ENCODE measurements at regions not wholly inside any gene's neighbourhood (a gene's known extent, or its start where the extent isn't known, plus 50 kb on each side); places are given as distances from the start of the nearest gene placed in this dataset.
"Not testable (repeated sequence)": the region's sequence is repeated elsewhere in the genome, so short reads cannot be mapped to it uniquely, and the experiment has no call there.

DNA sequence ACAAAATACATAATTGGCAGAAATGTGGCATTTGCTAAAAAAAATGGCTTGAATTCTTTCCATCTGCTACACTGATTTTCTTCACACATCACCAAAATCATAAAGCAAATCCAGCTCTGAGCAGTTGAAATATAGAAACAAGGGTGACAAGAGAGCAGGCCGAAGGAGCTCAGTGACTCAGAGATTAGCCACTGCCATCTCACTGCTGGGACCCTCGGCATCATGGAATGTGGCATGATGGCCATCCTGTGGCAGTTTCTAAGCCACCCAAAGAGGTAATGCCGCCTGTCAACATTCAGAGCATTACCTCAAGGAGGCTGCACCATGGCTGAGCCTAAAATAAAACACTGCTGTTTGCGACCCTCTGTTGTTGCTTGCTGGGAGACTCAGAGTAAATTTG, 80.5 kb upstream of the OSBPL11 start:
- Histone ChIP-seq H3K9ac (ENCODE audit: low read depth in 1 of 2, low read length in 2 of 2) (no peak overlapping the region), H3K9me3 (ENCODE audit: control insufficient read depth in 2 of 2, low read length in 2 of 2) (no peaks in the 10 kb centered on the region), H3K4me3 (ENCODE audit: low read length in 2 of 2) (no peak overlapping the region), H3K27ac (ENCODE audit: low read depth in 2 of 2, low read length in 2 of 2) (no peak overlapping the region), H3K27me3 (ENCODE audit: control insufficient read depth in 2 of 2, insufficient read depth in 2 of 2, low read length in 2 of 2) (no peaks in the 10 kb centered on the region), H3K36me3 (ENCODE audit: control insufficient read depth in 2 of 2, insufficient read depth in 2 of 2, low read length in 2 of 2) (no peaks in the 10 kb centered on the region), H3K4me1 (ENCODE audit: control insufficient read depth in 2 of 2, insufficient read depth in 2 of 2, low read length in 2 of 2) (no peaks in the 10 kb centered on the region)

- H3K27me3 ChIP-seq (ENCODE audit: control insufficient read depth in 2 of 2, insufficient read depth in 2 of 2, low read length in 2 of 2) = no peaks in the 10 kb centered on the region
- H3K9me3 ChIP-seq (ENCODE audit: control insufficient read depth in 2 of 2, low read length in 2 of 2) = no peaks in the 10 kb centered on the region
- H3K9ac ChIP-seq (ENCODE audit: low read depth in 1 of 2, low read length in 2 of 2) = no peak overlapping the region
Measured at GRCh38 chr3:125679258-125679657, 84.0 kb upstream of the OSBPL11 start.

DNA sequence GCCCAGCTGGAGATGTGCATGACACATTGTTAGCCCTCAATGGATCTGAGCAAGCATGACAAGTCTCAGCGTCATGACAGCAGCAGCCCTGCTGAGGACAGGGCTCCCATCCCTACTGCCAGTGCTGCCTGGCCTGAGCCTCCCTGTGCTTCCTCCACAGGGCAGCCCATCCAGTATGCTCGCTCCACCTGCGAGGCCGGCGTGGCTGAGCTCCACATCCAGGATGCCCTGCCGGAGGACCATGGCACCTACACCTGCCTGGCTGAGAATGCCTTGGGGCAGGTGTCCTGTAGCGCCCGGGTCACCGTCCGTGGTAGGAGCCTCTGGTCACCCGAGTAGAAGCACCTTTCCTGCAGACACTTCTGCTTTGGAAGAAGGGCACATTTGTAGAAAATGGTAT, 85.8 kb upstream of the OSBPL11 start:
- Histone ChIP-seq H3K4me3 (ENCODE audit: low read length in 2 of 2) (no peak overlapping the region), H3K9ac (ENCODE audit: low read depth in 1 of 2, low read length in 2 of 2) (no peak overlapping the region), H3K36me3 (ENCODE audit: control insufficient read depth in 2 of 2, insufficient read depth in 2 of 2, low read length in 2 of 2) (no peaks in the 10 kb centered on the region), H3K9me3 (ENCODE audit: control insufficient read depth in 2 of 2, low read length in 2 of 2) (no peaks in the 10 kb centered on the region), H3K4me1 (ENCODE audit: control insufficient read depth in 2 of 2, insufficient read depth in 2 of 2, low read length in 2 of 2) (no peaks in the 10 kb centered on the region), H3K27me3 (ENCODE audit: control insufficient read depth in 2 of 2, insufficient read depth in 2 of 2, low read length in 2 of 2) (no peaks in the 10 kb centered on the region), H3K27ac (ENCODE audit: low read depth in 2 of 2, low read length in 2 of 2) (no peak overlapping the region)

More at GRCh38 chr3:125679258-125679657, 84.0 kb upstream of the OSBPL11 start:
- Histone ChIP-seq H3K27ac (ENCODE audit: low read depth in 2 of 2, low read length in 2 of 2) (no peak overlapping the region), H3K4me1 (ENCODE audit: control insufficient read depth in 2 of 2, insufficient read depth in 2 of 2, low read length in 2 of 2) (no peaks in the 10 kb centered on the region), H3K36me3 (ENCODE audit: control insufficient read depth in 2 of 2, insufficient read depth in 2 of 2, low read length in 2 of 2) (no peaks in the 10 kb centered on the region), H3K4me3 (ENCODE audit: low read length in 2 of 2) (no peak overlapping the region)

DNA sequence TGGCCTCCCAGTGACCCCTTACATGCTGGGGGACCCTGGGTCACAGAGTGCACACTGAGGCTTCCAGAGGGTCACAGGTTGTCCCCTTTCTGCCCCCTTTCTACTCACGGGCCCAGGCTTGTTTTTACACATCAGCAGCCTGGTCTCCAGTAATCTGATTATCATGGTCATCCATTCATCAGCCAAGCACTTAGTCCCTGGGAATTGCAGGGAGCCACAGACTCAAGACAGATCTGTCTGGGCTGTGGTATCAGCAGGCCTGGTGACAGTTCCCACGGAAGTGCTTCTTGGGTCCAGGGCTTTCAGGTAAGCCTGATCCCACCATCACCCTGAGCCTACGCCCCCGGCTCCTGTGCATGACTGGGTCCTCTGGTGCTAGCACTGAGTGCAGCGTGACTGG, 86.6 kb upstream of the OSBPL11 start:
- H3K36me3 ChIP-seq (ENCODE audit: control insufficient read depth in 2 of 2, insufficient read depth in 2 of 2, low read length in 2 of 2); H3K4me1 ChIP-seq (ENCODE audit: control insufficient read depth in 2 of 2, insufficient read depth in 2 of 2, low read length in 2 of 2); H3K9ac ChIP-seq (ENCODE audit: low read depth in 1 of 2, low read length in 2 of 2); H3K9me3 ChIP-seq (ENCODE audit: control insufficient read depth in 2 of 2, low read length in 2 of 2); H3K4me3 ChIP-seq (ENCODE audit: low read length in 2 of 2); H3K27ac ChIP-seq (ENCODE audit: low read depth in 2 of 2, low read length in 2 of 2); H3K27me3 ChIP-seq (ENCODE audit: control insufficient read depth in 2 of 2, insufficient read depth in 2 of 2, low read length in 2 of 2): not testable (repeated sequence)

GRCh38 chr3:125682610-125683009, 87.3 kb upstream of the OSBPL11 start:
- not testable (repeated sequence) for H3K9ac ChIP-seq (ENCODE audit: low read depth in 1 of 2, low read length in 2 of 2); H3K4me3 ChIP-seq (ENCODE audit: low read length in 2 of 2); H3K27me3 ChIP-seq (ENCODE audit: control insufficient read depth in 2 of 2, insufficient read depth in 2 of 2, low read length in 2 of 2); H3K9me3 ChIP-seq (ENCODE audit: control insufficient read depth in 2 of 2, low read length in 2 of 2); H3K36me3 ChIP-seq (ENCODE audit: control insufficient read depth in 2 of 2, insufficient read depth in 2 of 2, low read length in 2 of 2); H3K4me1 ChIP-seq (ENCODE audit: control insufficient read depth in 2 of 2, insufficient read depth in 2 of 2, low read length in 2 of 2); H3K27ac ChIP-seq (ENCODE audit: low read depth in 2 of 2, low read length in 2 of 2)

DNA sequence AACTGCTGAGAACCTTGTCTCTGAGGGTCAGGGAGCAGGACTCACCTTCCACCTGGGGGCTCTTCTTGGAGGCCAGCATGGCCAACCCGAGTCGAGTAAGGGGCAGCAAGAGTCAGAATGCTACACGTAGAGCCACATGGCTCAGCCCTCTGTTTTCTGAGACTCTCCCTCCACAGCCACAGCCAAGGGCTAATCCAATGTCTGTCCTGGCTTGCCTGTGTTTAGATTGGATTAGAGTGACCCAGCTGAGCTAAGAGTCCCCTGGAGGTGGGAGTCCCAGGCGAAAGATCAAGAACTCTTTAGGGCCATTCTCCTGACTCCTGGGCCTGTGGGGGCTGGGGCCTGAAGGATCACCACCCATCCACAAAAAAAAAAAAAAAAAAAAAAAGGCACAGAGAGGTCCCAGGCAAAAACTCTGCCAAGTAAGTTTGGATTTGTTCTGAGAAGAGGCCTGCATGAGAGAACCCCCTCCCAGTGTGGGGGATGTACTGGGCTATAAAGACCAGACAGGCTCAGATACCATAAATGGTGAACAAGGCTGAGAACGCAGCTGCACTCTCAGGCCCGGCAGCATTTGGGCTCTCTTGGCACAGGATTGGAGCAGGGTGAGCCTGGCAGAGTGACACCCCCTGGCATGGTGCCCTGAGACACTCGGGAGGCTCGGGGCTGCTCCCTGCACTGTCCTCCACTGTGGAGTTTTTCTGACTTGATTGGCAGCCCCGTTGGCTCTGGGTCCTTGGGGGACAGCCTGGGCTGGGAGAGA, 88.0 kb upstream of the OSBPL11 start:
- no peaks in the 10 kb centered on the region for H3K9me3 ChIP-seq (ENCODE audit: control insufficient read depth in 2 of 2, low read length in 2 of 2)
- peak overlapping the region in 1 of 2 donors; percentile 9 for H3K27ac ChIP-seq (ENCODE audit: low read depth in 2 of 2, low read length in 2 of 2)
- H3K4me1 ChIP-seq (ENCODE audit: control insufficient read depth in 2 of 2, insufficient read depth in 2 of 2, low read length in 2 of 2) = no peaks in the 10 kb centered on the region
- H3K9ac ChIP-seq (ENCODE audit: low read depth in 1 of 2, low read length in 2 of 2) = no peak overlapping the region
- H3K4me3 ChIP-seq (ENCODE audit: low read length in 2 of 2) = no peak overlapping the region
- no peaks in the 10 kb centered on the region for H3K27me3 ChIP-seq (ENCODE audit: control insufficient read depth in 2 of 2, insufficient read depth in 2 of 2, low read length in 2 of 2)
- H3K36me3 ChIP-seq (ENCODE audit: control insufficient read depth in 2 of 2, insufficient read depth in 2 of 2, low read length in 2 of 2) = no peaks in the 10 kb centered on the region

- H3K4me1 ChIP-seq (ENCODE audit: control insufficient read depth in 2 of 2, insufficient read depth in 2 of 2, low read length in 2 of 2) = no peaks in the 10 kb centered on the region
- no peaks in the 10 kb centered on the region for H3K9me3 ChIP-seq (ENCODE audit: control insufficient read depth in 2 of 2, low read length in 2 of 2)
- H3K9ac ChIP-seq (ENCODE audit: low read depth in 1 of 2, low read length in 2 of 2) = no peak overlapping the region
- no peak overlapping the region for H3K27ac ChIP-seq (ENCODE audit: low read depth in 2 of 2, low read length in 2 of 2)
- H3K36me3 ChIP-seq (ENCODE audit: control insufficient read depth in 2 of 2, insufficient read depth in 2 of 2, low read length in 2 of 2) = no peaks in the 10 kb centered on the region
- H3K27me3 ChIP-seq (ENCODE audit: control insufficient read depth in 2 of 2, insufficient read depth in 2 of 2, low read length in 2 of 2) = no peaks in the 10 kb centered on the region
- no peak overlapping the region for H3K4me3 ChIP-seq (ENCODE audit: low read length in 2 of 2)
Measured at GRCh38 chr3:125684199-125684598, 88.9 kb upstream of the OSBPL11 start.

- H3K27ac ChIP-seq (ENCODE audit: low read depth in 2 of 2, low read length in 2 of 2); H3K36me3 ChIP-seq (ENCODE audit: control insufficient read depth in 2 of 2, insufficient read depth in 2 of 2, low read length in 2 of 2); H3K9me3 ChIP-seq (ENCODE audit: control insufficient read depth in 2 of 2, low read length in 2 of 2); H3K9ac ChIP-seq (ENCODE audit: low read depth in 1 of 2, low read length in 2 of 2); H3K4me3 ChIP-seq (ENCODE audit: low read length in 2 of 2); H3K27me3 ChIP-seq (ENCODE audit: control insufficient read depth in 2 of 2, insufficient read depth in 2 of 2, low read length in 2 of 2); H3K4me1 ChIP-seq (ENCODE audit: control insufficient read depth in 2 of 2, insufficient read depth in 2 of 2, low read length in 2 of 2): not testable (repeated sequence)
Measured at GRCh38 chr3:125685741-125686140, 90.4 kb upstream of the OSBPL11 start.

GRCh38 chr3:125692361-125692760, 97.1 kb upstream of the OSBPL11 start:
- Histone ChIP-seq H3K9me3 (ENCODE audit: control insufficient read depth in 2 of 2, low read length in 2 of 2) (no peaks in the 10 kb centered on the region), H3K36me3 (ENCODE audit: control insufficient read depth in 2 of 2, insufficient read depth in 2 of 2, low read length in 2 of 2) (no peaks in the 10 kb centered on the region), H3K9ac (ENCODE audit: low read depth in 1 of 2, low read length in 2 of 2) (no peak overlapping the region), H3K4me1 (ENCODE audit: control insufficient read depth in 2 of 2, insufficient read depth in 2 of 2, low read length in 2 of 2) (no peaks in the 10 kb centered on the region), H3K27ac (ENCODE audit: low read depth in 2 of 2, low read length in 2 of 2) (no peak overlapping the region), H3K27me3 (ENCODE audit: control insufficient read depth in 2 of 2, insufficient read depth in 2 of 2, low read length in 2 of 2) (no peaks in the 10 kb centered on the region), H3K4me3 (ENCODE audit: low read length in 2 of 2) (no peak overlapping the region)

- Histone ChIP-seq H3K4me1 (ENCODE audit: control insufficient read depth in 2 of 2, insufficient read depth in 2 of 2, low read length in 2 of 2) (no peaks in the 10 kb centered on the region), H3K9me3 (ENCODE audit: control insufficient read depth in 2 of 2, low read length in 2 of 2) (no peaks in the 10 kb centered on the region), H3K4me3 (ENCODE audit: low read length in 2 of 2) (no peak overlapping the region), H3K27me3 (ENCODE audit: control insufficient read depth in 2 of 2, insufficient read depth in 2 of 2, low read length in 2 of 2) (no peaks in the 10 kb centered on the region), H3K36me3 (ENCODE audit: control insufficient read depth in 2 of 2, insufficient read depth in 2 of 2, low read length in 2 of 2) (no peaks in the 10 kb centered on the region), H3K9ac (ENCODE audit: low read depth in 1 of 2, low read length in 2 of 2) (no peak overlapping the region), H3K27ac (ENCODE audit: low read depth in 2 of 2, low read length in 2 of 2) (no peak overlapping the region)
Measured at GRCh38 chr3:125693887-125694286, 98.6 kb upstream of the OSBPL11 start.

Data from mucosa of rectum (tissue), 2 donors.